ENCODE measurements at regions not wholly inside any gene's neighbourhood (a gene's known extent, or its start where the extent isn't known, plus 50 kb on each side); places are given as distances from the start of the nearest gene placed in this dataset.

GRCh38 chr1:54497338-54497737 is 50.7 kb upstream of the ACOT11 start:
- TF ChIP-seq POLR2AphosphoS5 (IDR thresholded peaks at IDR 0.05) (no peak), POLR2A (IDR thresholded peaks at IDR 0.05) (no peak), EP300 (IDR thresholded peaks at IDR 0.05) (no peak), CTCF (IDR thresholded peaks at IDR 0.05) (no peak)
- Histone ChIP-seq H3K27me3 (peaks cover 0 to 34% (median 20%) of the 10 kb centered on the region in 3 donors), H3K27ac (no peak overlapping the region), H3K4me1 (peaks cover 13 to 19% (median 16%) of the 10 kb centered on the region in 4 donors), H3K36me3 (no peaks in the 10 kb centered on the region), H3K9me3 (peaks cover 0 to 5% (median 2%) of the 10 kb centered on the region in 4 donors), H3K4me3 (no peak overlapping the region)
- intact Hi-C loops (cut with DNase I; ENCODE audit: low total_unique reads), result loop anchor here (10.0 kb wide), 1 partner anchor 373 kb away; no protein-coding TSS in a partner anchor
- WGBS, 5 donors, result 81 to 93% (median 89%) methylated on average over 6 of the region's 6 CpGs
- no peak for DNase-seq

GRCh38 chr1:54495954-54496353 is 52.1 kb upstream of the ACOT11 start:
- WGBS, 5 donors, result 73 to 97% (median 88%) methylated on average over 7 of the region's 7 CpGs
- intact Hi-C loops (cut with DNase I; ENCODE audit: low total_unique reads), result loop anchor here (10.0 kb wide), 1 partner anchor 371 kb away; no protein-coding TSS in a partner anchor
- H3K9me3 ChIP-seq, result peaks cover 0 to 5% (median 2%) of the 10 kb centered on the region in 4 donors
- no peak overlapping the region for H3K4me3 ChIP-seq
- no peaks in the 10 kb centered on the region for H3K36me3 ChIP-seq
- H3K27me3 ChIP-seq, result peaks cover 0 to 29% (median 17%) of the 10 kb centered on the region in 3 donors
- H3K4me1 ChIP-seq, result peaks cover 13 to 20% (median 16%) of the 10 kb centered on the region in 4 donors
- no peak for DNase-seq
- TF ChIP-seq POLR2A (IDR thresholded peaks at IDR 0.05), result no peak
- no peak overlapping the region for H3K27ac ChIP-seq

- peaks cover 0 to 11% (median 2%) of the 10 kb centered on the region in 3 donors for H3K27me3 ChIP-seq
- 89 to 92% (median 90%) methylated on average over 2 of the region's 2 CpGs for WGBS, 5 donors
- no peak overlapping the region for H3K27ac ChIP-seq
- H3K4me1 ChIP-seq, result peaks cover 11 to 25% (median 19%) of the 10 kb centered on the region in 4 donors
- TF ChIP-seq POLR2A (IDR thresholded peaks at IDR 0.05), result no peak
- no peak for TF ChIP-seq CTCF (IDR thresholded peaks at IDR 0.05)
- no peak for TF ChIP-seq POLR2AphosphoS5 (IDR thresholded peaks at IDR 0.05)
- TF ChIP-seq EP300 (IDR thresholded peaks at IDR 0.05), result no peak
- intact Hi-C loops (cut with DNase I; ENCODE audit: low total_unique reads), result loop anchor here (10.0 kb wide), 1 partner anchor 369 kb away; no protein-coding TSS in a partner anchor
- no peak overlapping the region for H3K4me3 ChIP-seq
- peaks cover 0 to 5% (median 2%) of the 10 kb centered on the region in 4 donors for H3K9me3 ChIP-seq
- DNase-seq, result no peak
- H3K36me3 ChIP-seq, result no peaks in the 10 kb centered on the region
These were observed 54.4 kb upstream of the ACOT11 start for GRCh38 chr1:54493608-54494007.

- intact Hi-C loops (cut with DNase I; ENCODE audit: low total_unique reads), result loop anchor here (10.0 kb wide), 1 partner anchor 366 kb away; no protein-coding TSS in a partner anchor
- Histone ChIP-seq H3K27ac (no peak overlapping the region), H3K4me3 (no peak overlapping the region)
These were observed 57.4 kb upstream of the ACOT11 start for GRCh38 chr1:54490361-54491248.

More at GRCh38 chr1:54490361-54491248, 57.4 kb upstream of the ACOT11 start:
- WGBS, 5 donors, result 17 to 26% (median 21%) methylated on average over 17 to 22 of the region's 22 CpGs
- no peaks in the 10 kb centered on the region for H3K36me3 ChIP-seq
- peak in 1 of 2 donors; percentile 79 for DNase-seq
- no peaks in the 10 kb centered on the region for H3K9me3 ChIP-seq
- no peaks in the 10 kb centered on the region for H3K27me3 ChIP-seq
- H3K4me1 ChIP-seq, result peaks cover 30 to 46% (median 39%) of the 10 kb centered on the region in 4 donors
- TF ChIP-seq POLR2A (IDR thresholded peaks at IDR 0.05) (no peak), CTCF (IDR thresholded peaks at IDR 0.05) (no peak), EP300 (IDR thresholded peaks at IDR 0.05) (no peak), POLR2AphosphoS5 (IDR thresholded peaks at IDR 0.05) (no peak)

All from stomach (tissue), 8 donors.